G401 (cell line): ENCODE measurements at regions not wholly inside any gene's neighbourhood (a gene's known extent, or its start where the extent isn't known, plus 50 kb on each side); places are given as distances from the start of the nearest gene placed in this dataset.

ENCODE experiments used
- DNase-seq: peaks from one replicate; pipeline ENCODE4 v3.0.0-alpha.2; 2015; ENCODE audit warnings: low spot score
- in situ Hi-C: cut with HindIII; loops from 2 replicates; pipeline ENCODE4 v1.10.0; 2016; ENCODE audit warnings: low sequenced_read_pairs, mixed read lengths

GRCh38 chr15:31525185-31525695 is 198.6 kb downstream of the KLF13 start:
- in situ Hi-C loops, result no loop called here
- no peak for DNase-seq

- no peak for DNase-seq
- in situ Hi-C loops, result no loop called here
These were observed 199.5 kb downstream of the KLF13 start for GRCh38 chr15:31525988-31526665.

- in situ Hi-C loops, result no loop called here
- DNase-seq, result no peak
These were observed 200.5 kb downstream of the KLF13 start for GRCh38 chr15:31526916-31527690.

- DNase-seq, result no peak
- in situ Hi-C loops, result no loop called here
These were observed 202.2 kb downstream of the KLF13 start for GRCh38 chr15:31528846-31529245.

DNA sequence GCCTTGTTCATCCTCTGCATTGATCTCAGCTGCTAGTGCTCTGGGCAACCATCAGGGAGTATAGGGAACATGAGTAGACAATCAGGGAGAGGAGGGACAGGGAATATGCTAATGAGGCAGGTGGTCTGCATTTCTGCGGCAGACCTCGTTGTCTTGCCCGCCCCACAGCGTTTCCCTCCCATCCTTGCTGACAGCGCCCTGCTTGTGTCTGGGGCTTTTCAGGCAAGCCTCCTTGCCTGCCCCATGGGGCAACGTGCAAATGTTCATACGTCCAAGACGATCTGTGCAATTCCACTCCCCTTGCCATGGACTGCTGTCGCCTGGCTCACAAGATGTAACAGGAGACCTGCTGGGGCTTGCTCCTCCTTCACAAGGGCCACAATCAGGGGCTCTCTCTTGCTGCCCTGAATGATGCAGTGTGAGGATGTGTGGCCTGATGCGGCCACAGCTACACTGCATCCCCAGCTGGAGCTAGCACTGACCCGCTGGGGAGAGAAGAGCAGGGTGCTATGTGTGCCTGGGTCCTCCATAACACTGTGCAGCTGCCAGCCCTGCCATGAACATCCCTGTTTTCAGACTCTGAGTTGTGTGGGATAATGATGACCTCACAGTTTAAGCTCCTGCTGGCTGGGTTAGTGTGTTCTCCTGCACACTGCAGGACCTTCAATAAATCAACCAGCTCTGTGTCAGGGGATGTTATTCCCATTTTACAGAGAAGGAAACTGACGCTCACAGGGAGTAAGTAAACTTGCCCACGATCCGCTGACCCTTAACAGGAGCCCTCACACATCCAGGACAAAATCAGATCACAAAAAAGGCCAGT is 211.3 kb downstream of the KLF13 start:
- in situ Hi-C loops, result no loop called here
- no peak for DNase-seq

DNA sequence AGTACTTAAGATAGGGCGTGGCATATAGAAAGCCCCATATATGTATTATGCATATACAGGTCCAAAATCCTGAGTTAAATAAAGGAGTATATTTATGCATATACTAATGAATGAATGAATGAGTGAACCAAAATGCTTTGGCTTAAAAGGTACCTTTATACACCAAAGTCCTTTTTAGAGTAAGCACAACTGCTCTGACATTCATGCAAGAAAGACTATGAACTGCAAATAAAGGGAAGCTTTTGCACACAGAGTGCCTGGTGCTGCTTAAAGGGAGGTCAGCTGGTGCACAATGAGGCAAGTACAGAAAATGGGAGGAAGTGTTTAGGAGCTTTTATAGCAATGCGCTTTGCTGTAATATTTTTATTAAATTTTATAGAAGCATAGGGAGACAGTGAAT is 214.0 kb downstream of the KLF13 start:
- no peak for DNase-seq
- in situ Hi-C loops, result no loop called here

DNA sequence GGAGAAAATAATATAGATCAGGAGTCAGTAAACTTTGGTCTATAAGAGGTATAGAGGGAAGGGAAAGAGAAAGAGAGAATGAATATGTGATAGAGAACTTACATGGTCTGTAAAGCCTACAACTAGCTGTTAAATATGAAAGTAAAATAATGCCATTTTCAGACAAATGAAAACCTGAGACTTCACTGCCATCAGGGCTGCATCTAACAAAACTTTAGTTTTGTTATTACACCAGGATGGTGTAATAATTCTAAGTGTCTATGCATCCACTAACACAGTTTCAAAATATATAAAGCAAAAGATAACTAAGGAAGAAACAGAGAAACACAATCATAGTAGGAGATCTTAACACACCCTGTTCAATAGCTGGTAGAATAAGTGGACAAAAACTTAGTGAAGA is 217.7 kb downstream of the KLF13 start:
- DNase-seq, result no peak
- in situ Hi-C loops, result no loop called here

GRCh38 chr15:31545257-31545656 is 218.6 kb downstream of the KLF13 start:
- in situ Hi-C loops, result no loop called here
- DNase-seq, result no peak

- peak; percentile 52 for DNase-seq
- in situ Hi-C loops, result no loop called here
These were observed 223.8 kb downstream of the KLF13 start for GRCh38 chr15:31550211-31550977.

DNA sequence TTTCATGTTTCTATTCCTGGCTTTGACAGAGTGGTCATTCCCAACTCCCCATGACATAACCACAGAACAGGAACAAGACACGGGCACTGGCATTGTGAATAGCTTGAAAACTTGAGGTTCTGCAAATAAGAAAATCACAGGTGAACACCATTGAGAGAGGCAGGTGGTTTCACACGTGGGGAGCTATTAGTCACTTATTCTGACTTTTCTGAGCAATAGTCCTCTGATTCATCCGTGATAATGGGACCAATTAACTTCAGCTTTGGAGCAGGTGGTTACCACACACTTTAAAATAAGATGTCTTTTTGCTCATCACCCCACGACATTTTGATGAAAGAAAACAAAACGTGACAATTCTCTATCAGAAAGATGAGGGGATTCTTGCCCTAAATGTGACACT is 224.7 kb downstream of the KLF13 start:
- no peak for DNase-seq
- in situ Hi-C loops, result no loop called here

DNA sequence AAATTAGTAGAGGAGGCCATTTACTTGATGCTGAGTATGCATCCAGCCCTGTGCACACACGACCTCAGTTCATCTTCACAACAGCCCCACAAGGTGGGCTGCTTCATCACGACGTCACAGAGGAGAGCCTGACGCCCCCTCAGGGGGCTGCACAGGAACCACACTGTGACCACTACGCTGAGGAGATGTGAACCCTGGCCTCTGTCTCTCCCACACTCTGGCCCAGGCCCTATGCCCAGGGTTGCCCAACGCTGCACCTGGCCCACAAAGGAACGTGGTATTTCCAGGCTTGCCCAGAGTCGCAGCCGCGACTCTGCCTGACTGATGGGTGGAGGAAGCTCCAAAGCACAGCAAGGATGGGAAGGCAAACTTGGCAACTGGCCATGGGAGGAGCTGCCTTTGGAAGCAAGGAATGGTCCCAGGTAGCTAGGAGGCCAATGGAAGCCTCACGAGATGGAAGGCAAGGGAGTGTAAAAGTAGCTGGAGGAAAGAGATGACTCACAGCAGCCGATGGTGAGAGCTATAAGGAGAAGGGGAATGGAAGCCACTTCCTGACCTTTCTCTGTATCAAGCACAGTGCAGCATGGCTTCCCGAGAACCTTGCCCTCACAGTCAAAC is 226.0 kb downstream of the KLF13 start:
- in situ Hi-C loops, result no loop called here
- DNase-seq, result peak; percentile 41

DNA sequence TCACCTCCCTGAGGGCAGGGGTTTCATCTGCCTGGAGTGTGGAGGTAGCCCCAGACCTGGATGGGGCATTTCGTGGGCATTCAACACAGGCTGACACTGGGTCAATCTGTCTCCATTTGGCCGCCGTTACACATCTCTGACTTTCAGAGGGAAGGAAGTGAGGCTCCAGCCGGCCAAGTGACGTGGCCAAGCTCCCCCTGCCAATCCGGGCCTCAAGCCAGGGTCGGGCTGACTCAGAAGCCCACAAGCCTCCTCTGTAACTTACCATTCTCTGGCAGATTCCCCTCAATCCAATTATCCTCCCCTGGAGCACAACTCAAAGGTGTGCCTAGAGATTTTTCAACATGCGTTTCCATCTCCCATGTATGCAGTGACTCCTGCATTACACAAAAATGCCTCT is 227.6 kb downstream of the KLF13 start:
- DNase-seq, result peak; percentile 69
- in situ Hi-C loops, result no loop called here

DNA sequence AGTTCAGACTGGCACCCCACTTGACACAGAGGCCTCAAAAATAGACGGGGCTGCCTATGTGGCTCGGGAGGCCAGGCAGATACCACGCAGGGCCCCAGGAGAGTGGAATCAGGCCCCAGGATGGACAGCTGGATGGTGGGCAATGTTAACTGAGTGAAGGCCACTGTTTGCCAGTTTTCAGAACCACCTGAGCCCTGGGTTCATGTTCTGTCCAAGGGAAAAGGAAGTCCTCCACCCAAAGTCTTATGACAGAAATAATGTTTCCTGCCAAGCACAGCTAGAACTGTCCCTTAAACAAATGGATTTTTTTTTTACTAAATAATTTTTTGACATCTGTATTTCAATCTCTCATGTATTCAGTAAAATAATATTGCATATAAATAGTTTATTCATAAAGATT is 228.4 kb downstream of the KLF13 start:
- in situ Hi-C loops, result no loop called here
- no peak for DNase-seq

- DNase-seq, result no peak
- in situ Hi-C loops, result no loop called here
These were observed 230.0 kb downstream of the KLF13 start for GRCh38 chr15:31556494-31557150.

DNA sequence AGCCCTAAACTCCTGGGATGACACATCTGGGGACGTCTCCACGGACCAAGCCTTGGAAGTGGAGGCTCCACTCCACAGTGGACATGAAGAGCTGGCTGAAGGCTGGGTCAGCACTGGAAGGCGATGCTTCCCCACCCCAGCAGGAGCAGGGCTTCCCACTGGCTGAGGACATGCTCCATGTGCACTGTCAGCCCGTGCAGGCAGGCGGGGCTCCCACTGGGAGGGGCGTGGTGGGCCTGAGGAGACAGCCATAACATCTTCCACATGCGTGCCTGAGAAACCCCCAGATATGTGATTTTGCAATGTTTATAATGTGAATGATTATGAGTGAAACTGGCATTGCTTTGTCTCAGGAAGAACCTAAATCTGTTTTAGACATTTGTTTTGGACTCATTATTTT is 231.3 kb downstream of the KLF13 start:
- in situ Hi-C loops, result no loop called here
- DNase-seq, result no peak

DNA sequence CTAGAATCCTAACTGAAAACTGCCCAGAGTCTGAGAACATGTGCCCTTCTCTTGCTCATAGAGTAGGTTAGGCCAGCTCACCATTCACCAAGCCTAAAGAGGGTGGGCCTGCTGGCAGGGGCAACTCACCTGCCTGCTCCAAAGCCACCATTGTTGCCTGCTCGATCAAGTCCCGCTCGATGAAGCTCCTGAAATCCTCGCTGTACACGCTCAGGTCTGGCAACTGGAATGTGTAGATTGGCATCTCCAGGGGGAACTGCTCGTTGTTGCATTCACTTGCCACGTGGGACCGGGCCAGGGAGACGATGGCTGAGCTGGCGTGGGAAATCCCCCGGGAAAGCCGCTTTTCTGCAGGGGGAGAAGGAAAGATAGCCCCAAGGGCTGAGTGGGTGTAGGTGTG is 232.2 kb downstream of the KLF13 start:
- no peak for DNase-seq
- in situ Hi-C loops, result no loop called here

DNA sequence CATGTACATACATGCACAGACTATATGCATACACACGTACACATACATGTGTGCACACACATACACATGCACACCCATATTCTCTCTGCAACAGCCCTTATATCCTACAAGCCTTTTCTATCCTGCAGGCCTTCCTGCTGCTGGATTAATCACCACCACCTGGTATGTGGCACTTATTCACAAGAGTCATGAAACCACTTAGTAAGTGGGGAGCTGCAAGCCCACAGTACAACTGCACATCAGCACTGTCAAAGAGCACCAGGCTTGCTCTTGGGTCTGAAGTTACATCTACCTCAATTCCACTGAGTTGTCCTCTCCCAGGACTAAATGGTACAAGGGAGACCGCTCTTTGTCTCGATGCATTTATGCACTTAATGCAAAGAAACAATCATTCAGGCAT is 233.2 kb downstream of the KLF13 start:
- in situ Hi-C loops, result no loop called here
- DNase-seq, result no peak

DNA sequence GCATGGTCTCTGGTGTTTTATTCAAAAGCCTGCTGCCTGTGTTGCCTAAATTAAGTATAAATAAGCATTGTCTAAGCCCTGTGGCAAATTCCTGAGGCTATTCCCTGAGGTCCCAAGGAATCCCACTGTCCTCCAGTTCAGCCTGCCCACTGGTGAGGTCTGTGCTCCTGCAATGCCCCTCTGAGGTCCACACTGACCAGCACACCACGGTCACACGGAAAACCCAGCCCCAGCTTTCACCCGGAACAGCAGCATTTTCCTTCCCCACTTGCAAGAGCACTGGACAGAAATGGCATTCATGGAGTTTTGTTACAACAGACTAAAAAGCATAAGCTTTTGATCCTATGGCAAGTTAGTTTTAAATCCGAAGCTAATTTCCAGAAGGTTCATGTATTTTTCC is 234.0 kb downstream of the KLF13 start:
- no peak for DNase-seq
- in situ Hi-C loops, result no loop called here
